ENCODE measurements at regions not wholly inside any gene's neighbourhood (a gene's known extent, or its start where the extent isn't known, plus 50 kb on each side); places are given as distances from the start of the nearest gene placed in this dataset.

DNA sequence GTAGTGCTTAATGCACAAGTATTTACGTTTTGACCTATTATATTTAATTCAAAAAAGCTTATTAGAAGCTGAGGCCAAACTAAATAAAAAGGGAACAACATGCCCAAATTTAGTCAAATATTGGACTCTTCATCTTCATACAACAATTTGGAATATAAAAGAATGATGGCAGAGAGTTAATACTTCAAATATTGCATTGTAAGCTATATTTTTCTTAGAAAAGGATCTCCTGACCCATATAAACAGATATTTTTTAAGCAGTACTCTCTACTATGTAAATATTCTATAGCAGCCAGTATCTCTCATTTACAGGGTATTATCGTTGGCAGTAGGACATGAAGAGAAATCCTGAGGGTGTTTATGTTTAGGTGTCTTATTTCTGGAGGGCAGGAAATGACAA lies 531.2 kb downstream of the NYAP2 start:
- Histone ChIP-seq H3K27ac (no peak overlapping the region), H3K36me3 (no peaks in the 10 kb centered on the region), H4K20me1 (no peaks in the 10 kb centered on the region), H3K4me2 (no peak overlapping the region), H3K9me3 (no peaks in the 10 kb centered on the region), H3K9ac (no peak overlapping the region), H3K4me3 (no peak overlapping the region), H3K27me3 (no peaks in the 10 kb centered on the region), H3K4me1 (no peaks in the 10 kb centered on the region)
- no peak for TF ChIP-seq Cebpa-rat (IDR thresholded peaks at IDR 0.05)

DNA sequence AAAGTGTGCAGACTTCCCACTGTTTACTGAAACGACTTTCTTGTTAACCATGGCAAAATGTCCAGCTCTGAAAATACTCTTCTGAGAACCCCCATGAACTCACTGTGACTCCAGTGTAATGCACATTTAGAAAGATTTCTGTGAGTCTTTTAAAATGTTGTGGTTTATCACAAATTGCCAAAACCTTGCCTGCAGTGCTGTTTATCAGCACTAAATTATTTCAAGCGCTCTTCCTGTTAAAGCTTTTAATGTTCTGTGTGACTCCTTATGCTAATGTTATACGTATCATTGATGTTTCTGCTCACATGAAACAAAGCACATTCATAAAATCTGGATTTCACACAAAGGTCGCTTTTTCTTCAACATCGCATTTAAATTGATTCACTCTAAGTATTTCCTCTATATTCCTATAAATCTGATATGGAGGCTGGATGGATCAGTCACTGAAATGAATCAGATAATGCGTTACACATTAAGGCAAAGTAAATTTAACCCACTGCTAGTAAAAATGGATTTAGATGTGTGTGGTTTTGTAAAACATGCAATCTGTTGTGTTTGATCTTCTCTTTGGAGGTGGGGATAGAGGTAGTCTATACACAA lies 521.2 kb downstream of the NYAP2 start:
- H3K36me3 ChIP-seq, result no peaks in the 10 kb centered on the region
- no peak overlapping the region for H3K27ac ChIP-seq
- H3K4me2 ChIP-seq, result no peak overlapping the region
- H3K9me3 ChIP-seq, result no peaks in the 10 kb centered on the region
- H3K27me3 ChIP-seq, result no peaks in the 10 kb centered on the region
- no peaks in the 10 kb centered on the region for H4K20me1 ChIP-seq
- H3K4me3 ChIP-seq, result no peak overlapping the region
- H3K9ac ChIP-seq, result no peak overlapping the region
- H3K4me1 ChIP-seq, result no peaks in the 10 kb centered on the region
- TF ChIP-seq Cebpa-rat (IDR thresholded peaks at IDR 0.05), result no peak

DNA sequence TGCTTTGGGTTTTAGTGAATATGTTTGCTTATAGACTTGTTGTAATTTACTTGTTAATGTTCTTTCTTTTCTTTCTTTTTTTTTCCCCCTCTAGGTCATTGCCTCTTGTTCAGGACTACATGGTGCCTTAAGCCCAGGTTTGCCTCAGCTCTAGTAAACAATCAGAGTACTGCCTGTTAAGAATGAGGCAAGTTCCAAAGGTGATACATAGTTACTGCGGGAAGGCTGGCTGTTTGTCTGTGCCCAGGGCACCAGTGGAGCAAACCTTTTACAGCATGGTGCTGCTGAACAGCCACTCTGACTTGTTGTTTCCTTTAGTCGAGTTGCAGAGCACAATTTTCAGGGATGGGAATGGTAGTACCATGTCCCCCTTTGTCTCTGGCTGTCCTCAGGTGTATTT lies 517.2 kb downstream of the NYAP2 start:
- Histone ChIP-seq H3K27me3 (no peaks in the 10 kb centered on the region), H3K9me3 (no peaks in the 10 kb centered on the region), H3K4me3 (no peak overlapping the region), H4K20me1 (no peaks in the 10 kb centered on the region), H3K4me2 (no peak overlapping the region), H3K27ac (no peak overlapping the region), H3K9ac (no peak overlapping the region), H3K4me1 (no peaks in the 10 kb centered on the region), H3K36me3 (no peaks in the 10 kb centered on the region)
- TF ChIP-seq Cebpa-rat (IDR thresholded peaks at IDR 0.05), result no peak

DNA sequence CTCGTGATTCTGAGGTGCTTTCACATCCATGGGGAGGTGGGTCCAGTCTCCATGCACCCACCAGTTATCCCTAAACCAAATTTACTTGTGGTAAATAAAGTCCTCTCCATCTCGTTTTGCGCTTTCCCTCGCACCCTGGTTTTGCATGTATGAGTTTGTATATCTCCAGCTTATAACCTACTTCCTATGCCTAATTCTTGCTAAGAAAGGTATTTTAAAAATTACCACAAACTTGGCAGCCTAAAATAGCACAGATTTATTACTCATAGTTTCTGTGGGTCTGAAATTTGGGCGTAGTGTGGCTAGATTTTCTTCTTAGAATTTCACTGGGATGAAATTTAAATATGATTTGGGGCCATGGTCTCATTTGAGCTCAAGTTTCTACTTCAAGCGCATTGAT lies 511.5 kb downstream of the NYAP2 start:
- Histone ChIP-seq H3K9me3 (no peaks in the 10 kb centered on the region), H3K9ac (no peak overlapping the region), H4K20me1 (no peaks in the 10 kb centered on the region), H3K27ac (no peak overlapping the region), H3K27me3 (no peaks in the 10 kb centered on the region), H3K4me2 (no peak overlapping the region), H3K4me3 (no peak overlapping the region), H3K36me3 (no peaks in the 10 kb centered on the region), H3K4me1 (no peaks in the 10 kb centered on the region)
- no peak for TF ChIP-seq Cebpa-rat (IDR thresholded peaks at IDR 0.05)

DNA sequence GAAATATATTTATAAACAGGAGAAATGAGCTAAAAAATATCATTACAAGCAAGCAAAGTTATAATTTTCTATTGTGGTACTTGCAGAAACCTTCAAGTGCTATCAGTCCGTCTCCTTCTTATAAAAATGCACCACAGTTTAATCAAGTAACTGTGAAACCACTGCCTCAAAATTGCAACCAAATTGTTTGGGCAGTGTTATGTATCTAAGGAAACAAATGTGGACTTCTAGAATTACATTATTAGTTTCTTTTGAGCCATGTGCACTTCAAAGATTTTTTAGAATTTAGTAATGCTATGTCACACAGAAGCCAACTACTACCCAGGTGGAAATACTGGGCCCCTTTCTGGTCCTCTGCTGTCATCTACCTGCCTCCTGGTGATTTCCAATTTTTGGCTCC lies 495.6 kb downstream of the NYAP2 start:
- Histone ChIP-seq H3K4me2 (no peak overlapping the region), H3K4me1 (no peaks in the 10 kb centered on the region), H3K9me3 (no peaks in the 10 kb centered on the region), H3K27me3 (no peaks in the 10 kb centered on the region), H4K20me1 (no peaks in the 10 kb centered on the region), H3K4me3 (no peak overlapping the region), H3K27ac (no peak overlapping the region), H3K36me3 (no peaks in the 10 kb centered on the region), H3K9ac (no peak overlapping the region)
- TF ChIP-seq Cebpa-rat (IDR thresholded peaks at IDR 0.05), result no peak

DNA sequence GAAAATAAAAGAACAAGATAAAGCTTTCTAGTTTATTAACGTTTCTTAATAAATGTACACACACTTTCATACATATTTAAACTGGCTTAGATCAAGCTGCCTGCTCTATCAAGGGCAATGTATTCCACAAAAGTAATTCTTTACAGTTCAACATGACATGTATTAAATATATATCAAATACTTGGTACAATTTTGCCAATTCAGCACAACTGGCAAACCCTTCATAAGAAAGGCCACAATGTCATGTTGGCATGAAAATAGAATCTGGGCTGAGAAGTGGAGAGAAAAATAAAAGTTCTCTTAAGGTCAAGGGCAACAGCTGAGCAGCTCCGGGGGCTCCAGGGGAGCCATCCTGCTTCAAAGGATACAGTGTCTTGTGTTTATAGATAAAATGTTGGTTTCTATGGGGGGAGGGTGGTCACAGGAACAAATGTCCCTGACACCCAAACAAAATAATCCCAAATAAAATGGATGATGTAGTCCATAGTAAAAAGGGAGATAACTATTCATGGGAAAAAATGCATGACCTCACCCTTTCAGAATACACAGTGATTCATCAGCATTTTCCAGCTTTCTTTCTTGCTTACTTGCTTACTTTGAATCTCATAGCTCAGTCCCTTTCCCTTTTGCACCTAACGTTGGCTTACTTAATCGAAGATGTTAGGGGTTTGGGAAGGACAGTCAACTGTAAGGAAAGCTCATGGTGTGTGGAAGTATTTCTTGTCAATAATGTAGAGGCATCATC lies 494.9 kb downstream of the NYAP2 start:
- Histone ChIP-seq H3K27me3 (no peaks in the 10 kb centered on the region), H3K9me3 (no peaks in the 10 kb centered on the region), H3K4me1 (no peaks in the 10 kb centered on the region), H3K4me3 (no peak overlapping the region), H4K20me1 (no peaks in the 10 kb centered on the region), H3K27ac (no peak overlapping the region), H3K36me3 (no peaks in the 10 kb centered on the region), H3K9ac (no peak overlapping the region), H3K4me2 (no peak overlapping the region)
- no peak for TF ChIP-seq Cebpa-rat (IDR thresholded peaks at IDR 0.05)

DNA sequence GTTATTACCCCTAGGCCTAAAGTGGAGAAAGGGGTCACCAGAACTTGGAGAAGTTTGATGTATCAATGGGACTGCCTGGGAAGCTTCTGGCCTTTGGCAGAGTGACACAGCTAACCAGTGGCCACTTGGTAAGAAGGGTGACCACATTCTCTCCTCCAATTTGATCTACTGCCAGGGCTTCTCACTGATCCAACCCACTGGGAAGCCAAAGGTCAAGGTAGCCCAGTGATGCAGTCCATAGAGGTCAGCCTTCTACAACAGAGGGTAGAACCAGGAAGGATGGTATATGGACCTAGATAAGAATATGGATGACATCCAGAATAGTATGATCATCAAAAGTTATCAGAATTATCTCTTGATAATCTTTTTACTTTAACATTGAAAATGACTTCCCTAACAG lies 493.6 kb downstream of the NYAP2 start:
- H3K36me3 ChIP-seq, result no peaks in the 10 kb centered on the region
- H3K27ac ChIP-seq, result no peak overlapping the region
- no peaks in the 10 kb centered on the region for H4K20me1 ChIP-seq
- no peaks in the 10 kb centered on the region for H3K9me3 ChIP-seq
- no peak for TF ChIP-seq Cebpa-rat (IDR thresholded peaks at IDR 0.05)
- no peak overlapping the region for H3K9ac ChIP-seq
- no peaks in the 10 kb centered on the region for H3K27me3 ChIP-seq
- H3K4me1 ChIP-seq, result no peaks in the 10 kb centered on the region
- no peak overlapping the region for H3K4me2 ChIP-seq
- H3K4me3 ChIP-seq, result no peak overlapping the region

DNA sequence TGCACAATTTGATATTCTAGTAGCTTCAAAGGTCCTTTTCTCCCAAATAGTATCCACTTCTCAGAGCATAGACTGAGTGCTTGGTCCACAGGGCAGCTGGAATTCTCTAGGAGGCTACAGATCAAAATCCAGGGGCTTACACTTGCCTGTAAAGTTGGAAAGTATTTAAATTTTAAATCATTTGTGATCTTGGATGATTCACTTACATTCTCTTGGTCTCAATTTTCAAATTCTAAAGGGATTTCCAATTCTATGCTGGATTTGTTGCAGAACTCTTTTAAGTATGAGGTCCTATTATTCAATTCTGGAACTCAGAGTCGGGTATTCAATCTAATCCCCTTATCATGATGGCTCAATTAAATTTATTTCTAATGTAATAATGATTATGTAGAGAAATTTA lies 492.3 kb downstream of the NYAP2 start:
- no peaks in the 10 kb centered on the region for H3K27me3 ChIP-seq
- H3K27ac ChIP-seq, result no peak overlapping the region
- H3K9ac ChIP-seq, result no peak overlapping the region
- no peaks in the 10 kb centered on the region for H3K9me3 ChIP-seq
- H4K20me1 ChIP-seq, result no peaks in the 10 kb centered on the region
- TF ChIP-seq Cebpa-rat (IDR thresholded peaks at IDR 0.05), result no peak
- H3K4me2 ChIP-seq, result no peak overlapping the region
- H3K36me3 ChIP-seq, result no peaks in the 10 kb centered on the region
- no peaks in the 10 kb centered on the region for H3K4me1 ChIP-seq
- H3K4me3 ChIP-seq, result no peak overlapping the region

DNA sequence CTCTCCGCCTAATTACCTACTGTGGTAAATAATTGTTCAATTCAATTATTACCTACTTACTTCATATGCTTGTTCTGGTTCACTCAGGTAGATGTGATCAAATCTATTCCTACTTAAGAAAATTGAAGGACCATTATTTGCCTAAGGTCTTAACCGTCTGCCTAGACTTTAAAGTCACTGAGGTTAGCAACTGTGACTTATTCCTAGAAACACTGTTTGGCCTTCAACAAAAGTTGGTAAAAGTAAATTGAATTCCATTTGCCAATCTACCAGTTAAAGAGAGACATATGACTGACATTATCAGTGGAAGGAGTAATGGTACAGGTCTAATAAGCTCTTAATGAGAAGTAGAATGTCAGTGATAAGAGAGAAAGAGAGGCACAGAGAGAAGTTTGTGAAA lies 491.5 kb downstream of the NYAP2 start:
- Histone ChIP-seq H3K36me3 (no peaks in the 10 kb centered on the region), H3K9me3 (no peaks in the 10 kb centered on the region), H4K20me1 (no peaks in the 10 kb centered on the region), H3K4me3 (no peak overlapping the region), H3K27me3 (no peaks in the 10 kb centered on the region), H3K27ac (no peak overlapping the region), H3K4me2 (no peak overlapping the region), H3K9ac (no peak overlapping the region), H3K4me1 (no peaks in the 10 kb centered on the region)
- TF ChIP-seq Cebpa-rat (IDR thresholded peaks at IDR 0.05), result no peak

DNA sequence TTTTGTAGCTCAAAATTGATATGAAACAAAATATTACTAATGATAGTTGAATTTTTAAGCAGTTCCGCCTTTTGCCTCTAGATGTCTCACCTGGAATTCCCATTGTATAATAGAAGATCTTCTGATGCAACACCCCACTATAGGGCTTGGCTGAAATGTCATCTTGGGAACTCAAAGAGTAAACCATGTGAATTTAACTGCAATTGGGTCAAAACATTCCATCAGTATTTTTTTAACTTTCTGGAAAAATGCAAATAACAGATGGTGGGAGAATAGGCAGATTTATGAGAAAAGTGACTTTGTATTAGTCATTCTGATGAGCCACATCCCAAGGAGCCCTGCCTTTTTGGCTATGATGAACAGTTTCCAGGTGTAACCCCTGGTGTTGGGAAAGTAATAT lies 489.9 kb downstream of the NYAP2 start:
- H3K9me3 ChIP-seq, result no peaks in the 10 kb centered on the region
- no peak for TF ChIP-seq Cebpa-rat (IDR thresholded peaks at IDR 0.05)
- H3K4me1 ChIP-seq, result no peaks in the 10 kb centered on the region
- no peak overlapping the region for H3K4me3 ChIP-seq
- no peaks in the 10 kb centered on the region for H4K20me1 ChIP-seq
- H3K36me3 ChIP-seq, result no peaks in the 10 kb centered on the region
- H3K4me2 ChIP-seq, result no peak overlapping the region
- H3K9ac ChIP-seq, result no peak overlapping the region
- no peak overlapping the region for H3K27ac ChIP-seq
- no peaks in the 10 kb centered on the region for H3K27me3 ChIP-seq
